HG03097 (cell line): ENCODE measurements at regions not wholly inside any gene's neighbourhood (a gene's known extent, or its start where the extent isn't known, plus 50 kb on each side); places are given as distances from the start of the nearest gene placed in this dataset.

Experiments used
- ATAC-seq: cut with Tn5 transposase; IDR thresholded peaks from one replicate; pipeline ENCODE4 v1.9.1; 2021; ENCODE audit not compliant: unreplicated experiment, low FRiP score

DNA sequence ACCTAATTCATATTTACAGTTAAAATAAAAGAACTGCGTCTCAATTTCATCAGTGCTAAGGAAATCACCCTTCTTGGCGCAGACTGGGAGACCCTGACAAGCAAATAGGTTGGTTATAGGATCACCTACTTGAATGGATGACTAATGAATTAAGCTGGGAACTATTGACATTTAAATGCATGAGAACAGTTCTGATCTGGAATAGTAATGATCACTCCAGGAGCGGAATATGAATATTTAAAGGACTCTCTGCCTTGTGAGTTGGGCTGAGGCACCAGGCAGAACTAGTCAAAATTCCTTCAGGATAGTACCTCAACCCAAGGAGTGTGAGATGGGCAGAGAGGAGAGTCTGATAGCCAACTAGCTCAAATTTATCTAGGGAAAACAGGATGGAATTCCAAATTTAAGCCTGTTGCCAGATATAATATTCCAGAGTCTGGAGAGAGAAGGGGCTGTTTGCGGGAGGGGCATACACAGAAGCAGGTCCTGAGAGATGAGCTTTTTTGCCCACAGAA, 364.4 kb downstream of the CSNK1G3 start:
- ATAC-seq: no peak

DNA sequence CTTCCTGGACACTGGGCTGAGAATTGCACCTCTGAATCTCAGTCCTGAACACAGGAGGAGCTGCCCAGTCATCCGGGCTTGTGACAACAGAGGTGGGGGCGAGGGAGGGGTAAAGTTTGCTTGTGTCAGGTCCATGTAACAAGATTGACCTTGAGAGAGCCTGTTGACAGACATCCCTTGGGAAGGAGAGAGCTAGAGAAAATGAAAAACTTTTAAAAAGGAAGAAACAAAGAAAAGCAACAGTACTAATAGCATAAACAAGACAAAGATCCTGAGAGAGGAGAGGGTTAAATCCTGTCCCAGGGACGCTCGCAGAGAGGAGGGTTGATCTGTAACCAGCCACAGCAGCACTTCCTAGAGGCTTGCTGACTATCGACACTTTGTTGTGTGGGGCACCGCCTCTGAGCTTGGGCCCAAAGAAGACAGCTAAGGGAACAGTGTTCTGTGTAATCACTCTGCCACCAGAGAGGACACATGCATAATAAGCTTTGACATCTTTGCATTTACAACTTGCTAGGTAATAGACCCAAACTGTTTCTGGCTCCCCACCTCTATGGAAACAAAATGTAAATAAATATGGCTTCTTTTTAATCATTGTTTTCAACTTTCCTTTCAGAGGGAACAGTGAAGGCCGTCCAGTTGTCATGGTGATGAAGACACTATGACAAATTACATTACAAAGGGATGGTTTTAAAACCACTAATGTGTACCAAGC, 363.7 kb downstream of the CSNK1G3 start:
- ATAC-seq: no peak

DNA sequence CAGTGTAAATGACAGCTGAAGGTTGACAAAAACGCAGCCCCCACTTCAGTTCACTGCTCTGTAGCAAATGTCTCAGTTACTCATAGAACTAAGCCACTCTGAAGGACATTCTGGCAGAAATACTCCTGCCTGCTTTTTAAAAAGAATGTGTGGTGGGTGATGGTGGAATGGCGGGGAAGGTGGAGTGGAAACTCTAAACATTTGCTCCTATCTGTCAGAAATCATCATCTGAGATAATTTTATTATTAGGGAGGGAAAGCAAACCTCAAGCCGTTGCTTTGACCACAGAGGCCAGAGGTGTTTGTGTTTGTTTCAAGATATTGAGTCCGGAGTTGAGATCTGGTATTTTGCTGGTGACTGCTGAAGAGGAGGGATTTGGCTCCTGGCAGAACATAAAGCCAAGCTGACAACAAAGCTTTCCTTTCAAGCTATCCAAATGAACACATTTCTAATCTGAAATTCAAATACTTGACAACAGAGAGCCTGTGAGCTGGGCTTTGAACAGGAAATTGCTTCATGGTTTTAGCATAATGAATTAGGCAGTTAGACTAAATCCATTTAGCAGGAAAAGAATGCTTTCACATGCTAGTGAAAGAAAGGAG, 362.7 kb downstream of the CSNK1G3 start:
- no peak for ATAC-seq

DNA sequence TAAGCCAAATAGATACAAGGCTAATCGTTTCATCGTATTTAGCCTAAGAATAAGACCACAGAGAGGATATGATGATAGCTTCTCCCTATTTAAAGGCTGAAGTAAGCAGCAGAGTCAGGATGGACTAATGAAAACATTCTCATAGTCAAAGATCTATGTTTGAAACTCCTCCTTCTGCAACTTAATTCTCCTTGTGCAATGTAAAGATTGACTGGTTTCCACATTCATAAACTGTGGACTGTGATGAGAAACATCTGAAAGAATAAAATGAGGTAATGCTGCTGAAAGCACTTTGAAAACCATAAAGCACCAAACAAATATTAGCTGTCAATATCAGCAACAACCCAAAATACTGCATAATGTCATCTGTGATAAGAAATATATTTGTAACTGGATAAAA, 361.9 kb downstream of the CSNK1G3 start:
- ATAC-seq: no peak

DNA sequence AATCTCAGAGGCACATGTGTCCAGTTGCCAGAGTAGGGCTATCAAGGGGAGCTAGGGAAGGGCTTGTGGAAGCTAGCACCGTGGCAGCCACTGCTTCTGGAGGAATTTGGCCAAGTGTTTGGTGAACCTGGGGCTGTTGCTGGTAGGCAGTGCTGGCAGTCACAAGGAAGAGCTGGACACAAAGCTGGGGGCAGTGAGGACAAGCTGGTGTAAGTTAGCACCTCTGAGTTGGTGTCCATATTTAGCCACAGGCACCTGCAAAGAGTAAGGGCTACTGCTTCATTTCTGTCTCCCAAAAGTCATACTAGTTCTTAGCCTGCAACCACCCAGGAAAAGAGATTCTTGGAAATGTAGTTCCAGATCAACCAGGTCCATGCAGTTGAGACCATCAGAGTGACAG, 359.4 kb downstream of the CSNK1G3 start:
- ATAC-seq: no peak

DNA sequence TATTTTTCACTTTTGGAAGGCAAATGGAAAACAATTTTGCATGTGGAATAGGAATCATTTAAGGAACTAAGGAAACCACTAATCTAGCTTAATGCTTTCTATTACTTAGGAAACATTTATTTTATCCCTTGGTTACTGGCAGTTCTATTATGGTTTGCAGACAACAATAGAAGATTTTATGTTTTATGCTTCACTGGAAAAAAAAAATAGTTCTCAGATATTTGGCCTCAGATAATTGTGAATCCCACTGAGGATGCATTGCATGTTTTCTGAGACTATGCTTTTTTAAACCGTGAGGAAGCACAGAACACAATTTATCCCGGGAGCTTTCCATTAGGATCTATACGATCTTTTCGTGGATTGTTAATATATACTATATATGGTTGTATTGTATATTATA, 356.9 kb downstream of the CSNK1G3 start:
- no peak for ATAC-seq

DNA sequence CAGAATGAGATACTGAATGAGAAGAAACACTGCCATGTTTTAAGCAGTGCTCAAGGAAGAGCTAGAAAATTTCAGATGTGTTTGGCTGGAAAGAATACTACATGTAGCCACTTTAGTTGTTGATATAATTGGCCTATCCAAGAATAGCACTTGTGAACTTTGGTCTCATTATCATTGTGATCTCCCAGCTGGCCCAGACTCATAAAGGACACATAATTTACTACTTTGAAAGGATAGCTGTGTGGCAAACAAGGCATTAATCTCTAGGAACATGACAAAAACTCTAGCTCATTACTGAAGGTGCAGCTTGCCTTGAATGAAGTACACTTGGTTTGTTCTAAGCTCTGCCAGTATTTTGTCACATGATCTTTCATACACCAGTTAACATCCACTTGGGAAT, 356.3 kb downstream of the CSNK1G3 start:
- no peak for ATAC-seq

DNA sequence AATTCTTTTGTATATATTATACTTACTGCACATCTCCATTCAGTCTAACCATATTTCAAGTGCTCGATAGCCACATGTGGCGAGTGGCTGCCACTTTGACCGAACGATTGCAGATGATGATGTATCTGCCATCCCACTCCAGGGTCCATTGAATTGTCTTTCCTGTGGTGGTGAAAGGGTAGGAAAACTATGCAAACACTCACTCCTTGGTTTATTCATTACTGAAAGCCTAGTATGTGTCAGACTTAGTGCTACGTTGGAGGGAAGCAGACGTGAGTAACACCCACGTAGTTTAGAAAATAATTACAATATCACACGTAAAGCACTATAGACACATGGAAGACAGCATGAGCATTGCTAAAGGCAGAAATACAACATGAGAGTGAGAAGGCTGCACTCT, 353.7 kb downstream of the CSNK1G3 start:
- no peak for ATAC-seq

DNA sequence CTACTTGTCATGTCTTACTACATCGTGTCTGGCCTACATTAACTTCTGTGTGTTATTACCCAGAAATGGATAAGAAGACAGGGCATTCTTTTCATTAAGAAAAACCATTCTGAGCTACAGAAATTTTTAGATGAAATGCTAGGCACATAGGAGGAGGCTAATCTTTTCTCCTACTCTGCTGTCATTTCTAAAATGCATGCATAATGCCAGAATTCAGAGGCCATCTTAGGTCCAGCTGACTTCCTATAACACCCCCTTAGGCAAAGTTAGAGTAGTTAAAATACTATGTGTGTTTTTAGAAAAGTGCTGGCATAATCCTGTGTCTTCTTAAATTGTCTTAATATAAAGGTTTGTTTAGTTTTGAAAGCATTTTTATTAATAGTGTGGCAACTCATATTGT, 352.6 kb downstream of the CSNK1G3 start:
- no peak for ATAC-seq

DNA sequence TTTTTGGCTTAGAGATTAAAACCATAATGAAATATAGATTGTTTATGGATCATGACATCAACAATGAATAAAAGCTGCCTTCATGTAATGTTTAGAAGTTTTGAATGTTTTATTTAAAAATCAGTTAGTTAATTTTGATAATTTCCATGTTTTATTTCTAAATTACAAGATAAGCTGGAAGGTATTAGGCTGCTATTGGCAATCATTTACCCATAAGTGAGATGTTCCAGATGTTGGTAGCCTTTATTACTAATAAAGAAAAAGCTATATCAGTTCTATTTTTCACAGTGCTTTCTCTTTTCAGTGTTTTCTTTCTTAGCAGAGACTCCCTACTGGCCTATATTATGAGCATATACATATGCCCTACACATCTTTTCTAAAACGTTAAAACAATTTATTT, 347.0 kb downstream of the CSNK1G3 start:
- no peak for ATAC-seq

DNA sequence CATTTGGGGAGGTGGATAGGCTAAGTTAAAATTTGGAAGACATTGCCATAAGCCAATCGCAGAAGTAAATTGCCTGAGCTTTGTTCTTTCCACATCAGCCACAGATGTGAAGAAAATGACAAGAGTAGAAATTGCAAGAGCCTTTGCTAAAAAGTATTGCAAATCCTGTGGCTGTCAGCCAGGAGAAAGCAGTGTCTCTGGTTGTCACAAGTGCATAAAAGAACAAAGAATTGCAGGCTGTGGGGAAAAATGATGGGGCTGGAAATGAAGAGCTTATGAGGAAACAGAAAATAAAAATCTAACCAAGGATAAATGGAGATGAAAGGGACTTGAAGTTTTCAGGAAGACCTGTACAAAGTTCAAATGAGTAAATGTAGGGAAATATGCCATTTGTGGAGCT, 344.8 kb downstream of the CSNK1G3 start:
- no peak for ATAC-seq

DNA sequence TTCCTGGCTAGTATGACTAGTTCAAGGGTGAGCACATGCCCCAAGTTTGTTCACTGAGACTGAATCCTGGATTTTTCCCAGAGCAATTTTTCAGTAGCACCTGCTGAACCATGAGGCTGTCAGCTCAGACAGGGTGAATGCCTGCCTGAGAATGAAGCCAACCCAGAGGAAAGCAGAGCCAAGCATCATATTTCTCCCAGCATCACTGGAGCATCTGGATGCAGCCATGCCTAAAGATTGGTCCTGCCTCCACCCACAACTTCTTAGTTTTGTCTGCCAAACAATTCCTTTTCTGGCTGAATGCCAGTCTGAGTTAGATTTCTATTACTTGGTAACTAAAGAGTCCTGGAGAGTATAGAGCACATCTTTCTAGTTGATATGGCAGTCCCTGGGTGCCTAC, 343.6 kb downstream of the CSNK1G3 start:
- ATAC-seq: no peak

DNA sequence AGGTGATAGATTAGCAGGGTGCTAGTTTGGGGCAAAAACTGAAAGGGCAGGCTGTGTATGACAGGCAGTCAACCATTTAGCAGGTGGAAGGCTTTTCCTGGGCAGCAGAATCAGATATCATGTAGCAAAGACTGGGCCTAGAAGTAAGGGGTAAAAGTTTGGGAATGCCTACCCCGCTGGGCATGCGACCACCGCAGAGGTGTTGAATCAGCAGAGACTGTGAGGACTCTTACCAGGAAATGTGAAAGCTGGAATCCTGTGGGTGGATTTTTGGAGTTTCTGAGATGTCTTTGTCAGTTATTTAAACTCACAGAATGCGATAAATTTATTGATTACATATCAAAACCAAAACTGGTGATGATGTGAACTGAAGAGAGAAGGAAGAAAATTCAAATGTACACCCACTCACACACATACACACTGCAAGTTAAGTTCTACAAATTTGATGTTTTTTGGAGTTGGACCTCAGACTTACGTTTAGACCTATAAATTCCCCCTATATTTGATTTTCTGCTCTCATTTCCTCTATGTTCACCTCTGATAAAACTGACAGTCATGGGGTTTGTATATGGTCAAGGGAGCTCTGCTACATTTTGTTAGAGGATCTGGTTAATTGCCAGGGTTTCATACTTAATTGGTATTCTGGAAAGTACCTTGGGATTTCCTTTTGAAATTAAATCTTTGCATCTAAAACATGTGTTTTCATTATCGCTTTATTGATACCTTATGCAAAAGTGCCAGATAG, 333.6 kb downstream of the CSNK1G3 start:
- no peak for ATAC-seq

DNA sequence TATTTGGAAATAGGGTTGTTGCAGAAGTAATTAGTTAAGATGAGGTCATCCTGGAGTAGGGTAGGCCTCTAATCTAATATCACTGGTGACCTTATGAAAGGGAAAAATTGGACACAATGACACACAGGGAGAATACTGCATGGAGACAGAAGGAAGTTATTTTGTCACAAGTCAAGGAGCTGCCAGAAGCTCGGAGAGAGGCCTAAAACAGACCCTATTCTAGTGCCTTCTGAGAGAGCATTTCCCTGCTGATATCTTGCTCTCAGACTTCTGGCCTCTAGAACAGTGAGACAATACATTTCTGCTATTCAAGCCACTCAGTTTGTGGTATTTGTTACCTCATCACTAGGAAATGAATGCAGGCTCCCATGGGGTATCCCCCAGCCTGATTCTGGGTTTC, 332.9 kb downstream of the CSNK1G3 start:
- no peak for ATAC-seq

DNA sequence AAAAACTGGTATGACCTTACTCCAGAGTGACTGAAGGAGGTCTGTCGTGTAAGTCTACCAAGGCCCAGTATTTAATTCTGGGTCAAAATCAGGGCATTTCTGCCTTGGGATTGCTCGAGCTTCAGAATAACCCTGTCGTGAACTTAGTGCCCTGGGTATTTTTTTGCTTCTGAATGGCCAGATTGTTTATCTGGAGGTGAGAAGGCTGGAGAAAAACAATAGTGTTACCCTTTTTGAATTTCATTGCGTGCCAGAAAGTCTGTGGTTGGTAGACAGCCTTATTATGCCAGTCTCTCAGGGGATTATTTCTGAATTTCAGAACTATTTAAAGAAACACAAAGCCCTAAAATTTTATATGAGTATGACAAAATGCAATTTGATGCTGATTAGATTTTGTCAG, 323.4 kb downstream of the CSNK1G3 start:
- ATAC-seq: no peak

DNA sequence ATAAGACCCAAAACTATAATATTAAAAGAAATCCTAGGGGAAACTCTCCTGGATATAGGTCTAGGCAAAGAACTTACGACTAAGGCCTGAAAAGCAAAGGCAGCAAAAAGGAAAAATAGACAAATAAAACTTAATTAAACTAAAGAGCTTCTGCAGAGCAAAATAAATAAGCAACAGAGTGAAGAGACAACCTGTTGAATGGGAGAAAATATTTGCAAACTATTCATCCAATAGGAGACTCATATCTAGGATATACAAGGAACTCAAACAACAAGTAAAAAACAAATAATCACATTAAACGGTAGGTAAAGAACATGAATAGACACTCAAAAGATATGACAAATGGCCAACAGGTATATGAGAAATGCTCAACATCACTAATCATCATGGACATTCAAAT, 318.6 kb downstream of the CSNK1G3 start:
- no peak for ATAC-seq

DNA sequence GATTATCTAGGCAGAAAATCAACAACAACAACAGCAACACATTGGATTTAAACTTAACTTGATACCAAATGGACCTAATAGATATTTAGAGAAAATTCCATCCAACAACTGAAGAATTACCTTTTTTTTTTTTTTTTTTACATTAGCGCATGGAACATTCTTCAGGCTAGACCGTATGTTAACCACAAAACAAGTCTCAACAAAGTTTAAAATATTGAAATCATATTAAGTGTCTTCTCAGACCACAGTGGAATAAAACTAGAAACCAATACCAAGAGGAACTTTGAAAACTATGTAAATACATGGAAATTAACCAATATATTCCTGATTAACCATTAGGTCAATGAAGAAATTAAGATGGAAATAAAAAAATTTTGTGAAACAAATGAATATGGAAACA, 315.8 kb downstream of the CSNK1G3 start:
- no peak for ATAC-seq

DNA sequence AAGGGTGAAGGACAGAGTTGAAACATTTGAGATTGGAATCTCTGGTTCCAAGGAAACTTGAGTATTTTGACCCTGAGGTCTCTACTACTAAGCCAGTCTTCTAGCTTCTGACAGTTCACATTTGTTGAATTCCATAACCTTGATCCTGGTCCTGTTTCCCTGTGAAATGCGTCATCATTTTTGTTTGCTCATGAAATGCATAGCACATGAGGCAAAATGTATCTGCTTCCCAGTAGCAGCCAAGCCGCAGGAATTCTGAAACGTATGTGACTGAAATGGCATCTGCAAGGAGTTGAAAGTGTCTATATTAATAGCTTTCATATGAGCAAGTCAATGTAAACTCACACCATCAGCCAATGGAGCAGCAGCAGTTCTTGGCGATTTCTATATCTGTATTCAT, 307.9 kb downstream of the CSNK1G3 start:
- ATAC-seq: no peak

DNA sequence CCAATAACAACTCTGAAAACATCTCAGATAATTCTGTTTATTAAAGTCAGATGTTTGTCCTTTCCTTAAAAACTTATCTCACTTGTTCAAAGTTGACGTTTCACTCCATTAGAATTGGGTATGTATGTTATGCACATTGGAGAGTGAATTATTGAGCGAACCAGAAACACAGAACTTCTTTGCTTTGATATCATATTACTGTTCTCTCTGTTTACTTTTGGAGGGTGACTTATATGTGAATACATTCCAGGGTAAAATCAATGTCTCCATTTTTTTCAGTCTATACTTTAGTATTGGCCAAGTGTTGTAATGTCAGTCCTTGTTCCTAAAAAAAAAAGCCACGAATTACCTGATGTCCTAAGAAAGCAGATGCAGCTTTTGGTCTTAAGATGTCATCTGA, 307.4 kb downstream of the CSNK1G3 start:
- no peak for ATAC-seq

DNA sequence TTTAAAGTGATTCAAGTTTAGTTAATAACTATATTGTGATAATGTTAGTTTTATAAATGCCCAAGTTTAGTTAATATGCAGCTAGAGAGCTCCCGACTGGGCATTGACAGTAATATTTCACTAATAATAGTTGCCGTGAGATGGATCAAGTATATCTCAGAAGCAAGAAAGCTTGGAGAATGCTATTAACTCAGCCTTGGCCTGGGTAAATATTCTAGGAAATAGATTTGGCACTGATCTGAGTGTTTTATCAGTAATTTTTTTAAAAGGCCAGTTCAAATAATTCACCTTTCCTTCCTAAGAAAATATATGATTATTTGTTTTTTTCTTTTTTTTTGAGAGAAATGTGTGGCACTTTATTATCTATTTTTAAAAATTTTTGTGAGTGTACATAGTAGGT, 305.3 kb downstream of the CSNK1G3 start:
- ATAC-seq: no peak

DNA sequence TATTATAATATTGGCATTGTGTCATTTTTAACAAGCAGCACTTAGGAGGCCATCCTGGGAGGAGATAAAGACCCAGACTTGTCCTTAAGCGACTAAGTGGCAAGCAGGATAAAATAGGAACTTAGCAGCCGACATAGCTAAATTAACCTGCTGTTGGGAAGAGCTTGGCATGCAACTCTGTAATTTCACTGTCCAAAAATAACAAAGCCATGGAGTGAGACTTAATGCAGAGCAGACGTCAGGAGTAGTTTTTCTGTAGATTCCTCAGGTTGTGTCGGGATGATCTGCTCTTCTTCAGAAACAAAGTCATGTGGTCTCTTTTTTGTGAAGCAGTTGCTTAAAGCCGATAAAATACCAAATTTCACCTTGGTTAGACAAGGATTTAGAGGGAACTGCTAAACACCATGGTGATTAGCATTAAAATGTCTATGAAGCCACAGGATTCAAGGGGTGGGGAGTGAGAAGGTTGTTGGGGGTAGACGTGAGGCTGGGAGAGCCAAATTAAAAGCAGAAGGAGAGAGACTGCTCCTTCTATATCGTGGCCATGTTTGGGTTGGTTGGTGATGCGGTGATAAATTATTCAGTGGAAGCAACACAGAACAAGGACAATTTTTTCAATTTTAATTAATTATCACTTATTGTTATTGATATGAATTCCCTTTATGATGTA, 303.0 kb downstream of the CSNK1G3 start:
- ATAC-seq: no peak
